Gastrocnemius medialis (tissue), 4 donors: ENCODE measurements at regions not wholly inside any gene's neighbourhood (a gene's known extent, or its start where the extent isn't known, plus 50 kb on each side); places are given as distances from the start of the nearest gene placed in this dataset.

Source experiments
- POLR2A ChIP-seq, 2 donors: fragments of 450-650 bp; IDR thresholded peaks; one replicate each; pipeline ENCODE4 v1.6.1; 2017; ENCODE audit warnings: antibody characterized with exemption in 2 of 2, mild to moderate bottlenecking in 2 of 2, moderate library complexity in 2 of 2
- TF ChIP-seq, protein P1 (sequence below), 5 experiments: fragments of 450-650 bp in 3 of 5; fragments of 200-600 bp in 2 of 5; sonication (generic) in 2 of 5; IDR thresholded peaks in 4 of 5; conservative IDR thresholded peaks in 1 of 5; 1 replicate in 4 of 5; 2 replicates in 1 of 5; pipeline ENCODE4 v1.5.1; 2016 to 2019; ENCODE audit warnings: antibody characterized with exemption in 5 of 5, mild to moderate bottlenecking in 3 of 5, moderate library complexity in 3 of 5

DNA sequence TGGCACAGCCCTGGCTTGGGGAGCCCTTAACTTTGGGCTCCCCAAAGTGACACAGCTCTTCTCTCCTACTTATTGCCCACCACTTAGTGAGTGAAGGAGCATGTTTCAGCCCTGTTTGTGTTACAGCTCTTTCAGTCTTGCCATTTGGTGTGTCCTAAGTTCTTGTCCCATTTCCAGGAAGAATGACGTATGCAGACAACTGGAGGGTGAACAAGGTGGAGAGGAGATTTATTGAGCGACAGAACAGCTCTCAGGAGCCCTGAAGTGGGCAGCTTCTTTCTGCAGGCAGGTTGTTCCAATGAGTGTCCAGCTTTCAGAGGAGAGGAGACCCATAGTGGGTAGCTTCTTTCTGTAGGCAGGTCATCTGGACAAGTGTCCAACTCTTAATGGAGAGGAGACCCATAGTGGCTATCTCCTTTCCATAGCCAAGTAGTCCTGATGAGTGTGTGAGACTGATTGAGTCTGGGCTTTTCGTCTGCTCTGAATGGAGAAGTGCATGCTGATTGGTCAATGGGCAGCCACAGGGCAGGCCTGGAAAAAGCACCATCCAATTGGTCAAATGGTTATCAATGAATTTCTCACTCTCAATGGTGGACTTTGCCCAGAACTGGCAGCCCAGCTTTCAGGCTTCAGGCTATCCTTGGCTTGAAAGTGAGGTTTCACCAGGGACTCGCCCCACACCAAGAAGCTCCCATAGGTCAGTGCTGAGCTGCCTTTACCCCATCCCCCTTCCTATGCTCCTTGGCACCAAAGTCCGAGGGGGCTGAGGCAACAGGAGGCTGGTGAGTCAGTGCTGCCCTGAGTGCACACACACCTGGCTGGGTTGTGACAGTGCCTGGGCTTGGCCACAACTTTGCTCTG, 688.2 kb downstream of the NYAP2 start:
- TF ChIP-seq, protein P1, sequence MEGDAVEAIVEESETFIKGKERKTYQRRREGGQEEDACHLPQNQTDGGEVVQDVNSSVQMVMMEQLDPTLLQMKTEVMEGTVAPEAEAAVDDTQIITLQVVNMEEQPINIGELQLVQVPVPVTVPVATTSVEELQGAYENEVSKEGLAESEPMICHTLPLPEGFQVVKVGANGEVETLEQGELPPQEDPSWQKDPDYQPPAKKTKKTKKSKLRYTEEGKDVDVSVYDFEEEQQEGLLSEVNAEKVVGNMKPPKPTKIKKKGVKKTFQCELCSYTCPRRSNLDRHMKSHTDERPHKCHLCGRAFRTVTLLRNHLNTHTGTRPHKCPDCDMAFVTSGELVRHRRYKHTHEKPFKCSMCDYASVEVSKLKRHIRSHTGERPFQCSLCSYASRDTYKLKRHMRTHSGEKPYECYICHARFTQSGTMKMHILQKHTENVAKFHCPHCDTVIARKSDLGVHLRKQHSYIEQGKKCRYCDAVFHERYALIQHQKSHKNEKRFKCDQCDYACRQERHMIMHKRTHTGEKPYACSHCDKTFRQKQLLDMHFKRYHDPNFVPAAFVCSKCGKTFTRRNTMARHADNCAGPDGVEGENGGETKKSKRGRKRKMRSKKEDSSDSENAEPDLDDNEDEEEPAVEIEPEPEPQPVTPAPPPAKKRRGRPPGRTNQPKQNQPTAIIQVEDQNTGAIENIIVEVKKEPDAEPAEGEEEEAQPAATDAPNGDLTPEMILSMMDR (IDR thresholded peaks at IDR 0.05 in 4 of 5, conservative IDR thresholded peaks at IDR 0.05 in 1 of 5) = no peak
- TF ChIP-seq POLR2A (IDR thresholded peaks at IDR 0.05) = no peak
